ENCODE measurements at regions not wholly inside any gene's neighbourhood (a gene's known extent, or its start where the extent isn't known, plus 50 kb on each side); places are given as distances from the start of the nearest gene placed in this dataset.

DNA sequence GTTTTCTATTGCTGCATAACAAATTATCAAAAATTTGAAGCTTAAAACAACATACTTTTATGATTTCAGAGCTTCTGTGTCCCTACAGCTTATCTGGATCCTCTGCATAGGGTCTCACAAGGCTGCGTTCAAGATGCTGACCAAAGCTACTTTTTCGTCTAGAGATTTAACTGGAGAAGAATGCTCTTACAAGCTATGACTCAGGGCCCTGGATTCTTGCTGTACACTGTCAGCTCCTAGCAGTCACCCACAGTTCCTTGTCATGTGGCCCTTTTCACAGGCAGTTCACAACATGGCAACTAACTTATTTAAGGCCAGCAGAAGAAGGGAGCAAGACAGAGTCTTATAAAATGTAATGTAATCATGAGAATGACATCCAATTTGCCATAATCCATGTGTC is 70.8 kb upstream of the FAM174A start:
- Histone ChIP-seq H2AFZ (ENCODE audit: low read depth, low read length, poor library complexity, severe bottlenecking) (no peak overlapping the region), H3K27ac (ENCODE audit: low read depth, low read length) (no peak overlapping the region), H3K36me3 (ENCODE audit: control insufficient read depth in 1 of 2, insufficient read depth in 2 of 2, low read length in 2 of 2) (no peaks in the 10 kb centered on the region), H4K20me1 (ENCODE audit: insufficient read depth) (no peaks in the 10 kb centered on the region), H3K9me3 (ENCODE audit: control insufficient read depth in 1 of 2, insufficient read depth in 1 of 2, low read depth in 1 of 2, low read length in 2 of 2) (no peaks in the 10 kb centered on the region), H3K27me3 (ENCODE audit: insufficient read depth, low read length) (no peaks in the 10 kb centered on the region), H3K79me2 (ENCODE audit: insufficient read depth, low read length) (no peaks in the 10 kb centered on the region), H3K9ac (ENCODE audit: low read length) (no peak overlapping the region), H3K4me1 (ENCODE audit: control insufficient read depth in 1 of 2, insufficient read depth in 2 of 2, low read length in 2 of 2) (peaks cover 0 to 9% of the 10 kb centered on the region in 2 experiments; a peak in 2 of 4 replicates), H3K4me3 (replicated peaks in 1 of 2; ENCODE audit: low read depth in 1 of 2, low read length in 2 of 2) (no peak overlapping the region), H3K9me2 (ENCODE audit: insufficient read depth) (no peaks in the 10 kb centered on the region), H3K4me2 (ENCODE audit: low read length) (0 out of 2 replicates have a peak overlapping the region, but pooled peaks have one; percentile 17)
- TF ChIP-seq JUND (IDR thresholded peaks at IDR 0.05) (no peak), ELF1 (IDR thresholded peaks at IDR 0.05; ENCODE audit: borderline replicate concordance, low read depth) (no peak), EGR1 (IDR thresholded peaks at IDR 0.05; ENCODE audit: low read depth) (no peak), RAD21 (IDR thresholded peaks at IDR 0.05; ENCODE audit: low read depth) (no peak), EZH2phosphoT487 (IDR thresholded peaks at IDR 0.05; ENCODE audit: borderline replicate concordance) (no peak), YY1 (IDR thresholded peaks at IDR 0.05; ENCODE audit: extremely low read depth, insufficient replicate concordance, low read depth, low read length) (no peak)
- TF ChIP-seq, protein P1, sequence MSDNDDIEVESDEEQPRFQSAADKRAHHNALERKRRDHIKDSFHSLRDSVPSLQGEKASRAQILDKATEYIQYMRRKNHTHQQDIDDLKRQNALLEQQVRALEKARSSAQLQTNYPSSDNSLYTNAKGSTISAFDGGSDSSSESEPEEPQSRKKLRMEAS (IDR thresholded peaks at IDR 0.05) = no peak
- TF ChIP-seq, protein P2, sequence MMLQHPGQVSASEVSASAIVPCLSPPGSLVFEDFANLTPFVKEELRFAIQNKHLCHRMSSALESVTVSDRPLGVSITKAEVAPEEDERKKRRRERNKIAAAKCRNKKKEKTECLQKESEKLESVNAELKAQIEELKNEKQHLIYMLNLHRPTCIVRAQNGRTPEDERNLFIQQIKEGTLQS (IDR thresholded peaks at IDR 0.05) = no peak
- ChIA-PET POLR2A (no interaction called here), CTCF (interaction anchor here (0.6 to 0.7 kb wide), 2 partner anchors 60 to 1360 kb away, joined by 3 read pairs; no protein-coding TSS in a partner anchor), RAD21 (ENCODE audit: low non-redundant PET in 1 of 2, low total read pairs in 2 of 2, uncharacterized antibody in 2 of 2, unreplicated experiment in 2 of 2) (no interaction called here)
- no peak for ATAC-seq
- no peak for DNase-seq (ENCODE audit: low read depth, low spot score)
- intact Hi-C loops (cut with micrococcal nuclease) = no loop called here
- BruUV-seq (replicated peaks) = no TSS peak

DNA sequence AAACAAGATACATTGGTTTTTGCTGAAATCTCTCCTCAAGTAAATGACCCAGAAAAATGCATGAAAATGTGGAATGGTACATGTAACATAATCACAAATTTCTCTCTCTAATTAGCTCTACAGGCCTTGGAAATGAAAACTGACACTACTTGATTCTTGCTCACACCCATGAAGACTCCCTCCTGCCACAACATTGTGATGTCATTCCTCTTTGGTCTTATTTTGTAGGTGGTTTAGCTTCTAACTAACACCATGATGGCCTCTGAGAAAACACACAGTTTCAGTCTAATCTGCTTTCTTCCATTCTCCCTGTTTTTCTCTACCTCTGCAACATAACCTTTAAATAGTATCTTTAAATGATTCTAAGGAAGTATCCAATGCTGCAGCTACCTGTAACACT is 78.6 kb upstream of the FAM174A start:
- ChIA-PET POLR2A (no interaction called here), RAD21 (ENCODE audit: low non-redundant PET in 1 of 2, low total read pairs in 2 of 2, uncharacterized antibody in 2 of 2, unreplicated experiment in 2 of 2) (no interaction called here), CTCF (no interaction called here)
- Histone ChIP-seq H3K27ac (ENCODE audit: low read depth, low read length) (no peak overlapping the region), H3K4me2 (ENCODE audit: low read length) (no peak overlapping the region), H3K36me3 (ENCODE audit: control insufficient read depth in 1 of 2, insufficient read depth in 2 of 2, low read length in 2 of 2) (no peaks in the 10 kb centered on the region), H3K4me3 (replicated peaks in 1 of 2; ENCODE audit: low read depth in 1 of 2, low read length in 2 of 2) (no peak overlapping the region), H3K4me1 (ENCODE audit: control insufficient read depth in 1 of 2, insufficient read depth in 2 of 2, low read length in 2 of 2) (no peaks in the 10 kb centered on the region), H3K27me3 (ENCODE audit: insufficient read depth, low read length) (no peaks in the 10 kb centered on the region), H3K9me3 (ENCODE audit: control insufficient read depth in 1 of 2, insufficient read depth in 1 of 2, low read depth in 1 of 2, low read length in 2 of 2) (no peaks in the 10 kb centered on the region), H2AFZ (ENCODE audit: low read depth, low read length, poor library complexity, severe bottlenecking) (no peak overlapping the region), H3K79me2 (ENCODE audit: insufficient read depth, low read length) (no peaks in the 10 kb centered on the region), H3K9me2 (ENCODE audit: insufficient read depth) (no peaks in the 10 kb centered on the region), H4K20me1 (ENCODE audit: insufficient read depth) (no peaks in the 10 kb centered on the region), H3K9ac (ENCODE audit: low read length) (no peak overlapping the region)
- no TSS peak for BruUV-seq (replicated peaks)
- DNase-seq (ENCODE audit: low read depth, low spot score) = no peak
- intact Hi-C loops (cut with micrococcal nuclease) = no loop called here
- ATAC-seq = no peak
- no peak for TF ChIP-seq ZFX (IDR thresholded peaks at IDR 0.05)
- no peak for TF ChIP-seq SRF (IDR thresholded peaks at IDR 0.05; ENCODE audit: low read depth)
- TF ChIP-seq, protein P3, sequence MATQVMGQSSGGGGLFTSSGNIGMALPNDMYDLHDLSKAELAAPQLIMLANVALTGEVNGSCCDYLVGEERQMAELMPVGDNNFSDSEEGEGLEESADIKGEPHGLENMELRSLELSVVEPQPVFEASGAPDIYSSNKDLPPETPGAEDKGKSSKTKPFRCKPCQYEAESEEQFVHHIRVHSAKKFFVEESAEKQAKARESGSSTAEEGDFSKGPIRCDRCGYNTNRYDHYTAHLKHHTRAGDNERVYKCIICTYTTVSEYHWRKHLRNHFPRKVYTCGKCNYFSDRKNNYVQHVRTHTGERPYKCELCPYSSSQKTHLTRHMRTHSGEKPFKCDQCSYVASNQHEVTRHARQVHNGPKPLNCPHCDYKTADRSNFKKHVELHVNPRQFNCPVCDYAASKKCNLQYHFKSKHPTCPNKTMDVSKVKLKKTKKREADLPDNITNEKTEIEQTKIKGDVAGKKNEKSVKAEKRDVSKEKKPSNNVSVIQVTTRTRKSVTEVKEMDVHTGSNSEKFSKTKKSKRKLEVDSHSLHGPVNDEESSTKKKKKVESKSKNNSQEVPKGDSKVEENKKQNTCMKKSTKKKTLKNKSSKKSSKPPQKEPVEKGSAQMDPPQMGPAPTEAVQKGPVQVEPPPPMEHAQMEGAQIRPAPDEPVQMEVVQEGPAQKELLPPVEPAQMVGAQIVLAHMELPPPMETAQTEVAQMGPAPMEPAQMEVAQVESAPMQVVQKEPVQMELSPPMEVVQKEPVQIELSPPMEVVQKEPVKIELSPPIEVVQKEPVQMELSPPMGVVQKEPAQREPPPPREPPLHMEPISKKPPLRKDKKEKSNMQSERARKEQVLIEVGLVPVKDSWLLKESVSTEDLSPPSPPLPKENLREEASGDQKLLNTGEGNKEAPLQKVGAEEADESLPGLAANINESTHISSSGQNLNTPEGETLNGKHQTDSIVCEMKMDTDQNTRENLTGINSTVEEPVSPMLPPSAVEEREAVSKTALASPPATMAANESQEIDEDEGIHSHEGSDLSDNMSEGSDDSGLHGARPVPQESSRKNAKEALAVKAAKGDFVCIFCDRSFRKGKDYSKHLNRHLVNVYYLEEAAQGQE (IDR thresholded peaks at IDR 0.05; ENCODE audit: low read depth) = no peak
- no peak for TF ChIP-seq EZH2phosphoT487 (IDR thresholded peaks at IDR 0.05; ENCODE audit: borderline replicate concordance)
- TF ChIP-seq EZH2 (IDR thresholded peaks at IDR 0.05) = no peak
- no peak for TF ChIP-seq ZNF274 (IDR thresholded peaks at IDR 0.05; ENCODE audit: low read depth, low read length)
- TF ChIP-seq, protein P4, sequence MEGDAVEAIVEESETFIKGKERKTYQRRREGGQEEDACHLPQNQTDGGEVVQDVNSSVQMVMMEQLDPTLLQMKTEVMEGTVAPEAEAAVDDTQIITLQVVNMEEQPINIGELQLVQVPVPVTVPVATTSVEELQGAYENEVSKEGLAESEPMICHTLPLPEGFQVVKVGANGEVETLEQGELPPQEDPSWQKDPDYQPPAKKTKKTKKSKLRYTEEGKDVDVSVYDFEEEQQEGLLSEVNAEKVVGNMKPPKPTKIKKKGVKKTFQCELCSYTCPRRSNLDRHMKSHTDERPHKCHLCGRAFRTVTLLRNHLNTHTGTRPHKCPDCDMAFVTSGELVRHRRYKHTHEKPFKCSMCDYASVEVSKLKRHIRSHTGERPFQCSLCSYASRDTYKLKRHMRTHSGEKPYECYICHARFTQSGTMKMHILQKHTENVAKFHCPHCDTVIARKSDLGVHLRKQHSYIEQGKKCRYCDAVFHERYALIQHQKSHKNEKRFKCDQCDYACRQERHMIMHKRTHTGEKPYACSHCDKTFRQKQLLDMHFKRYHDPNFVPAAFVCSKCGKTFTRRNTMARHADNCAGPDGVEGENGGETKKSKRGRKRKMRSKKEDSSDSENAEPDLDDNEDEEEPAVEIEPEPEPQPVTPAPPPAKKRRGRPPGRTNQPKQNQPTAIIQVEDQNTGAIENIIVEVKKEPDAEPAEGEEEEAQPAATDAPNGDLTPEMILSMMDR (IDR thresholded peaks at IDR 0.05 in 2 of 3, conservative IDR thresholded peaks at IDR 0.05 in 1 of 3; ENCODE audit: borderline replicate concordance in 1 of 3, insufficient read depth in 1 of 3, low read depth in 2 of 3, low read length in 2 of 3) = no peak
- TF ChIP-seq, protein P2 (IDR thresholded peaks at IDR 0.05) = no peak
- no peak for TF ChIP-seq FOSL1 (IDR thresholded peaks at IDR 0.05; ENCODE audit: low read depth)
- no peak for TF ChIP-seq RAD21 (IDR thresholded peaks at IDR 0.05; ENCODE audit: low read depth)
- no peak for TF ChIP-seq SP1 (IDR thresholded peaks at IDR 0.05; ENCODE audit: low read depth)
